ENCODE measurements at regions not wholly inside any gene's neighbourhood (a gene's known extent, or its start where the extent isn't known, plus 50 kb on each side); places are given as distances from the start of the nearest gene placed in this dataset.

DNA sequence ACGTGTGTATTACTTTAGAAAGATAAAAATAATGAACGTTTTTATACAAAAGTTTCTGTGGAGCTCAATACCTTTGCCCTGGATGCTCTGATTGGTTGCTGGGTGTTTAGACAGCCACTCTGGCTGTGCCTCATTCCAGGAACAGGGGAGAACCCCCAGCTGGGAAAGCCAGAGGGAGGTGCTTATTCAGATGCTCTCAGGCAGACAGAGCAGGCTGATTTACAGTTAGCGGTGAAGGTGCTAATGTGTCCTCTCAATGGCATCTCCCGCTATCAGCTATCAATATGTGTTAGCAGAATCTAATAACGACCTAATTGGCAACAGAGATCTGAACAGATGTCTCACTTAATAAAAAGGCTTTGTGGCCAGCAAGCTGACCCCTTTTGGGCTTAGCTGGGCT, 402.3 kb downstream of the NUAK1 start:
- ATAC-seq (no peak), DNase-seq (ENCODE audit: low spot score) (no peak)

DNA sequence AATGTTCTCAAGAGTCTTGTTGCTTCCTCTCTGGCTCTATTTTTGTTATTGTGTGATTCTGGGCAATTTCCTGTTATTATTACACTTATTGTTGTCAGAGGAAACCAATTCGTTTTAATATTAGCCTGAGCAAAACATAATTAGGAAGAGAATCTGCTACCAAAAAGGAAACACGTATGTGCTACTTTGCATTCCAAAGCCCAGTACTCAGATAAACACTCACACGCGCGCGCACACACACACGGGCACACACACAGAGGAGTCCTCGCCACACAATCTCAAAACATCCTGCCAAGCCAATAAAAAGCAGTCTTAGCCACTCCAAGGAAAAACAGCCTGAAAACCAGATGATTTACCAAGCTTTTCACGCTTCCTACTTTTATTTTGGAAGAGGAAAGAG, 400.7 kb downstream of the NUAK1 start:
- peak; percentile 63 for ATAC-seq

GRCh38 chr12:105740369-105740768, 398.4 kb downstream of the NUAK1 start:
- DNase-seq (ENCODE audit: low spot score) (no peak), ATAC-seq (no peak)

More for the DNA sequence above, 400.7 kb downstream of the NUAK1 start:
- DNase-seq (ENCODE audit: low spot score), result no peak

- ATAC-seq (no peak), DNase-seq (ENCODE audit: low spot score) (no peak)
Measured at GRCh38 chr12:105740970-105741725, 397.6 kb downstream of the NUAK1 start.

DNA sequence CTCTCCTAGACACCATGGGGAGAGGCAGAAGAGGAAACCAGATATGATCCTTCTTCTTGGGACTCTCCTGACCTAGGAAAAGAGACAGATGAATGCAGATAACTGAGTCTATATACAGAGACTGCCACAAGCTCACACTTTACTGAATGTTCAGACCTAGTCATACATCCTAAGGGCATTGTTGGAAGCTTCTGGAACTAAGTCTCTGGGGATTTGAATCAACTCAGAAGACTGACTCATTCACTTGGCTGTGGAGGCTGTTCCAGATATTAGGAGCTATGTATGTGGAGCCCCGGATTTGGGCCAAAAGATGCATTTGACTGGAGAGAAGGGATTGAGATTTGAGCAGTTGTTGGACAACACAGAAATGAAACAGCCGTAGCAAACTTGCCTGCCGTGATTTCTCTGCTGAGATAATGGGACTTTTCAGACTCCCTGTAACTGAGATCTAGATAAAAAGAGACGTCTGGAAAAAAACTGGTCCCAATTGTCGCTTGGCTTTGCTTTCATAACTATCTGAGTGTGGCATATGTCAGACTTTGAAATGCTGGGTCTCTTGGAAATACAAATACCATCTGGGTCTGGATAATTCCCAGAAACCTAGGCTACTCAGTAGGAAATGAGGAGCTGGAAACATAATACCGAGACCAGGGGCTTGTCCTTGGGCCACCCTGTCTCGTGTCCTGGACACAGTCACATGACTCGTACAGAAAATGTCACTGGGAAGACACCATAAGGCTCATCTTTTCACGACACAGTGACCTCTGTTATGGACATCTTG, 396.8 kb downstream of the NUAK1 start:
- no peak for DNase-seq (ENCODE audit: low spot score)
- ATAC-seq, result no peak

DNA sequence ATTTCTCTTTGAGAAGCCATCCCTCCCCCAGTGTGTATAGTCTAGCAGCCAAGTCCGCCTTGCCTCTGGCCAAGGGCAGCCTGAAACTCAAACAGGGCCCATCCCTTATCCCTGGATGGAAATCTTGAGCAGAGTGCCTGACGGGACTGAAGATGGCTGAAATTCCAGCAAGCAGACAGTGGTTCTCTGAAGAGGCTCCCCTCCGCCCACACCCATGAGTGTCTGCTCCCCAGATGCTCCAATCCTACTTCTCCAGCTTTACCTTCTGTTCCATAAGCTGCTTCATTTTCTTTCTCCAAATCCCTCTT, 396.2 kb downstream of the NUAK1 start:
- no peak for ATAC-seq
- no peak for DNase-seq (ENCODE audit: low spot score)

DNA sequence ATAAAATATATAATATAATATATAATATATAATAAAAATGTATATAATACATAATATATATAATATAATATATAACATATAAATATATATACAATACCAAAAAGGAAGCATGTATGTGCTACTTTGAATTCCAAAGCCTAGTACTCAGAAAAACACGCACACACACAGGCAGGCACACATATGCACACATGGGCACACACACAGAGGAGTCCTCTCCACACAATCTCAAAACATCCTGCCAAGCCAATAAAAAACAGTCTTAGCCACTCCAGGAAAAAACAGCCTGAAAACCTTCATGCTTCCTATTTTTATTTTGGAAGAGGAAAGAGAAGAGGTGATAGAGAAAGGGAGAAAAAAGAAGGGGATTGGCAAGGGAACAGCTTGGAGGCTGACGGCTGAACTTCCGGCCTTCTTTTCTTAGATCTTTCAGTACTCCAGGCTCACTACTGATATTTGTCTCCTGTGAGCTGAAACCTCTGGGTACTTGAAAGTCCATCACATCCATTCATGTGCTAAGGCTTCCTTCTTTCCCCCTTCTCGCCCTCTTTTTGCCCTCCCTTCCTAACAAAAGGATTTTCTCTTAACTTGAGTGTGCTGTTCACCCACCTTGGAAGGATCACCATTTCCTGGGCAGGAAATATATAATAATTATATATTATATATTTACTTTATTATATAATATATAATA, 394.2 kb downstream of the NUAK1 start:
- ATAC-seq, result no peak

DNA sequence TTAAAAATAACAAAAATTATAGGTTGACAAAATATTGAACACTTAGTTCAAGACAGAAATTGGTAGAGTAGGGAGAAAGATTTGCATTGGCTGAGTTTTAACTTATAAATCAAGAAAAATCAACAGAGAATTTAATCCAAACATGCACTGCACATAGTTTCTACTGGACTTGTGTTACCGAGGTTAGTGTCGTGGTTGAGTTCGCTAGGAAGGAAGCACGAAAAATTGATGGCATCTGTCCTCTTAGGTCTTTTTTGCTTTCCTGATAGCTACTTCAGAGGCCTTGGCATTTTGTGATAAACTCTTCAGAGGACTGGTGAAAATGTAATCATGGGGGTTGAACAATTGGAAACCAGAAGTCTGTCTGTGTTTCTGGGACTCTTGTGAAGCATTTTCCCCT, 392.9 kb downstream of the NUAK1 start:
- no peak for ATAC-seq
- DNase-seq (ENCODE audit: low spot score), result no peak

More for the DNA sequence above, 394.2 kb downstream of the NUAK1 start:
- DNase-seq (ENCODE audit: low spot score), result no peak

- no peak for ATAC-seq
- DNase-seq (ENCODE audit: low spot score), result no peak
Measured at GRCh38 chr12:105748806-105749600, 389.8 kb downstream of the NUAK1 start.

GRCh38 chr12:105750096-105750495, 388.7 kb downstream of the NUAK1 start:
- peak; percentile 10 for ATAC-seq

DNA sequence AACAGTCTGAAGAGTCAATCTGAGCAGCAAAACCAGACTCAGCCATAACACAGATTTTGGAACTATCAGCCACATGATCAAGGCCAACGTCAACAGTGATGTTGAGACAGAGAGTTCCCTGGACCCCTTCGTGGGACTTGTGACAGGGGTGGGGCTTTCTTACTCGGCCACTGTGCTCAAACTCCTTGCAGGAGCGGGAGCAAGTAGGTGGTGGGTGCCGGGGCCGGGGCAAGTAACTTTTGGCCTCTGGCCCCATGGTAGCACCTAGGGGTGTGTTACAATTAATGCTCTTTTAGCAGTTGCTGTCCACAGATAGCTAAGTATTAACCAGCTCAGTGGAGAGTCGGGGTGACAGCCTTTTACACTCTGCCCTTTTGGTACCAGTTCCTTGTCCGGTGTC, 384.4 kb downstream of the NUAK1 start:
- no peak for ATAC-seq

More at GRCh38 chr12:105750096-105750495, 388.7 kb downstream of the NUAK1 start:
- no peak for DNase-seq (ENCODE audit: low spot score)

GRCh38 chr12:105756961-105757360, 381.8 kb downstream of the NUAK1 start:
- ATAC-seq, result no peak

More for the DNA sequence above, 384.4 kb downstream of the NUAK1 start:
- DNase-seq (ENCODE audit: low spot score), result no peak

DNA sequence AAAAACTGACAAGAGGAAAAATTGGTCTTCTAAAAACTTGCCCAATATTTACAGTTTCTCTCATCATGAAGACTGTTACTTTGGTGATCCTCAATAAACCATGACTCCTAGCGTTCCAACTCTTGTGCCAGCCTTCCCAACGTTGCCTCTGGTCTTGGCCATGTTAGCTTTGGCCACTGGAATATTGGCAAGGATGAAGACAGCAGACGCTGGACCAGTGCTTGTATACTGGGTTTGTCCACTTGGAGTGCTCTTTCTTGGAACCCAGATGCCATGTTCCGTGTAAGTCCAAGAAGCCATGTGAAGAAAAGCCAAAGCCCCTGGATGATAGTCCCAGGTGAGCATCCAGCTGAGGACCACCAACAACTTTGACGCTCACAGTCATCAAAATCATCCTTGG, 379.6 kb downstream of the NUAK1 start:
- ATAC-seq, result no peak
- no peak for DNase-seq (ENCODE audit: low spot score)

More at GRCh38 chr12:105756961-105757360, 381.8 kb downstream of the NUAK1 start:
- DNase-seq (ENCODE audit: low spot score), result no peak

GRCh38 chr12:105761075-105761474, 377.7 kb downstream of the NUAK1 start:
- DNase-seq (ENCODE audit: low spot score), result no peak
- no peak for ATAC-seq

- ATAC-seq (no peak), DNase-seq (ENCODE audit: low spot score) (no peak)
Measured at GRCh38 chr12:105764216-105764835, 374.4 kb downstream of the NUAK1 start.

DNA sequence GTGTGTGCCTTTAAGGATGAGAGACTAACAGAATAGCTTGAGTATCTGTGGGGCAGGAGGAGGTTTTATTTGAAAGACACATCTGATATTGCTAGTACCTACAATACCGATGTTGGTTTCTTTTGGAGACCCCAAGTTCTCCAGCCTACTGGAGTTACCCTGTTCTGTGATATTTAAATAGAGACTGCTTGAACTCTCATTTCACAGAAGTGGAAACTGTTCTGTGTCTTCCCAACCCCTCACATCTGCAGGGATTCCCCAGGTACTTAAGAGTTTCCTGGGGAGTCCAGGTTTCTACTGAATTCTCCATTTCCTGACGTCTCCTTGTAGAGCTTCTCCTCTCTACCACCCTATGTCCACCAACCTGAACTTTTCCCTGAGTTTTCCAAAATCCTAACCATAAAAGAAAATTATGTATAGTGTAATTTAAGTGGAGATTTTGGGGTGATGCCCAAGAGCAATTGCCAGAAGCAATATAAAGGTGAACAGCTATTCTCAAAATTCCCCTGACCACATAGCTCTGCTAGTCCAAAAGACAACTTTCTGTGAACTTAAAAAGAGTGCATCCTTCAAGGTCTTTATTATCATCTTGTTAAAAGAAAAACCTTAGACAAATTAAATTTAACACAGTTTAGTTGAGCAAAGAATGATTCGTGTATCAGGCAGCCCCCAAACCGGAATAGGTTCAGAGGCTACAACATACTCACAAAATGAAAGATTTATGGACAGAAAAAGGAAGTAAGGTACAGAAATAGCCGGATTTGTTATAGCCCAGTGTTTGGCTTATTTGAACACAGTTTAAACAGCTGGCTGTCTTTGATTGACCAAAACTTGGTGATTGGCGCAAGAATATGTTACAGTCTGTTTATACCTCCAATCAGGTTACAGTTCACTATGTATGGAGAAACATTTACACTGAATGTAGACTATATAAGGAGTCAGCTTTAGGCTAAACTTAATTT, 373.4 kb downstream of the NUAK1 start:
- ATAC-seq (no peak), DNase-seq (ENCODE audit: low spot score) (no peak)

- DNase-seq (ENCODE audit: low spot score) (no peak), ATAC-seq (no peak)
Measured at GRCh38 chr12:105766029-105766428, 372.7 kb downstream of the NUAK1 start.

DNA sequence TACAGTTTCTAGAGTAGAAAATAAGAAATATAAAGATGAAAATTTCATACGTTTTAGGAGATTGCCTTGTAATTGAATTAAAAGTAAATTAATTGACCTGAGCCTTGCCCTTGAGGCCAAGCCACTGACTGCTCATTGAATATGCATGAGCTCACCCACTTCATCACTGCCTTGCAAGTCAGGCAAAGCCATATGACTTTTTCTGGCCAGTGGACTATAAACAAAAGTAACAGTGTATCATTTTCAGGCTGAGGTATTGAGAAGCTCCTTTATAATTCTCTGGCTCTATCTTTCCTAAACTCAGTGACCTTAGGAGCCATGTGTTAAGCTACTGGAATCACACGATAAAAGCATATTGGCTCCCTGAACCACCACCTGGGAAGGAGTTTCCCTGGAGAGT, 369.3 kb downstream of the NUAK1 start:
- no peak for DNase-seq (ENCODE audit: low spot score)
- no peak for ATAC-seq

DNA sequence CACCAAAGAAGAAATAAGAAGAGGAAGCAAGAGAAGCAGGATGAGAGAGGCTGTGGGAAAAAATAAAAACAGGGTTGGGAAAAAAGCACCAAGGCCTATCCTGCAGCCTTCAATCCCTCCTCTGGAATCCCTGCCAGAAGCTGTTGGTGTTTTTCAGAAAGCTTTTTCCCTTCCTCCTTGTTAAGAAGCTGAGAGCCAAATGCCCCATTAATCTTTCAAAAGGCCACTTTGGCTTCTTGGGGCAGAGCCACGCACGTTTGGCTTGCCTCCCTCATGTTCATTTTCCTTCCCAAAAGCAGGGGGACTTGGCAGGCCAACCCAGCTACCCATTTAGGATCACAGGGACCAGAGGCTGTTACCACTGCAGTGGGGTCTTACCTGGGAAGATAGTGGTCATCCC, 365.3 kb downstream of the NUAK1 start:
- DNase-seq (ENCODE audit: low spot score), result no peak
- no peak for ATAC-seq

All from left lobe of liver (tissue), 2 donors.